KBM-7 (cell line): ENCODE measurements at regions not wholly inside any gene's neighbourhood (a gene's known extent, or its start where the extent isn't known, plus 50 kb on each side); places are given as distances from the start of the nearest gene placed in this dataset.
"Not testable (repeated sequence)": the region's sequence is repeated elsewhere in the genome, so short reads cannot be mapped to it uniquely, and the experiment has no call there.

Experiments used
- DNase-seq: peaks from one replicate; pipeline ENCODE4 v3.0.0-alpha.2; 2015
- in situ Hi-C: fragments of 300-500 bp; cut with MboI; formaldehyde crosslinking; loops from 2 replicates; pipeline ENCODE4 v1.14.3; 2020; ENCODE audit warnings: low sequenced_read_pairs, low pct_unique_long_range_greater_than_20kb, mixed read lengths

DNA sequence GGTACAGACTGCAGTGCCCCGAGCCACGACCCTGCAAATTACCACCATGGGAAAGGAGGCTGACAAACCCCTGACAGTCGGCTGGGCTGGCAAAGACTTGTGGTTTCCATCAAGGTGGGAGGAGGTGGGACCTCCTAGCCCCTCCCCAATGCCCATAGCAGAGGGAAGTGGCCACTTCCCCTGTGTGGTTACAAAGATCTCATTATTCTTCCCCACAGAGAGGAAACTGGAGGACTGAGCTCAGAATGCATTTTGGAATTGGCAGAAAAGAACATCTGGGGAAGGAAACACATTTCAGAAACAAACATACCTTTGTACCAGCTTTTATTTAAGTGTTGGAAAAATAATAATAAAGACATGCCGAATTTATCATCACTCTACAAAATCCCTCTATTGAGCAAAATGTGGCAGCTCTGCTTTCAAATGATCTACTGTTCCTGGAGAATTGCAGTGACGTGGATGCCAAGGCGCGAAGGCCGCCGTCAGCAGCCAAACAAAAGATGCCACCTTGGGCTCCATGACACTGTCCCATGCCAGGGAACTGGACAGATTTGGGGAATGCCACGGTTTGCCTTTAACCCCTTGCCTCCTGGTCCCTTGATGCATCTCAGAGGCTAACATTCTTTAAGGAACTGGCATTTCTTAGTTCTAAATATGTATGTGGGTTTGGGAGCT, 169.6 kb downstream of the CRYBB2 start:
- in situ Hi-C loops: no loop called here
- peak; percentile 90 for DNase-seq

DNA sequence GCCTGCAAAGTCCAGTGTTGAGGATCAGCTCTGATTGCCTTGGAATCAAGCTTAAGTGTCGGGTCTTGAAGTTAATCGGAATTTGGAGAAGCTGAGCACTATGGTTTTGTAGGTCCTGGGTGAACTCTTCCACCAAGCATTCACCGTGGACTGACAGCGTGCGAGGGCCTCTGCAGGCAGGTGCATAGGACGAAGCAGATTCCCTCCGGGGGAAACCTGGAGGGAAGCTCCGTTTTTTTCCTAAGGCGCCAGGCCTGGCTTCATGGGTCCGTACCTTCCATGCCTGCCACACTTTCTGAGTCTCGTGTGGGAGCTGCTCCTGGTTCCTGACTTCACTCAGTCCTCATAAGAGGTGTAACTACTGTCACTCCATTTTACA, 170.1 kb downstream of the CRYBB2 start:
- in situ Hi-C loops: no loop called here

DNA sequence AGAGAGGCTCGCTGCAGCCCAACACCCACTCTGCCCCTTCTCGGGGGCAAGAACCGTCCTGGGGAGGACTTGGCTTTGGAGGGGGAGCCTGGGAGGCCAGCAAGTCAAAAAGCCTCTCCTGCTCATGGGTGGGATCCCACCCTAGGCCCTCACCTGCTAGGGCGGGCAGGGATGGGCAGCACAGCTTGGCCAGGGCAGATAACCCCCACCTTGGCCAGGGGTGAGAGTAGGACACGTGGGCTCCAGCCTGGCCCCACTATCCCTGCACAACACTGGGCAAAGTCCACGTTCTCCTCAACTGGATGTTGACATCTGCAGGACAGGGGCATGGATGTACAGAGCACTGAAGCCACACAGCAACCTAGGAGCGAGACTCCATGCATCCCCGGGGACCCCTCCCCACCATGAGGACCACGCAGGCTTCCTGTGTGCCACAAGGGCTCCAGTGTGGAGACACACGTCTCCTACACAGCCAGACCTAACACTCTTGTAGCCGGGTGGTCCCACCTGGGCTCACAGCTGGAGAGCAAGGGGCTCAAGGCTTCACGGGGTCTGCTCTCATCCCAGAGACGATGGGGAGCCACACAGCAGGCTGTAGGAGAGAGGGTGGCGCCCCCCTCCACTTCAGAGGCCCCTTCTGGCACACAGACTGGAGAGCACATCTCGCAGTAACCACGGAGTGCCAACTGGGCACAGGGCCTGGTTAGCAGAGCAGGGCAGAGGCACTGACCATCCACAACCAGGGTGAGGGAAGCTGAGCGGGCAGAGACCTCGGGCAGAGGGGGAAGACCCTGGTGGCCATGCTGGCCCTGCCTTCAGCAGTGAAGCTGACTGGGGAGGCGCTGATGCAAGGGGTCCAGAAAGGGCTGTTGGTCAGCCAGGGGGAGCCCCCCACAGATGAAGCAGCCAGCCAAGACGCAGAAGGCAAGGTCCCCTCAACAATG, 171.1 kb downstream of the CRYBB2 start:
- in situ Hi-C loops: no loop called here
- DNase-seq: no peak

More for the DNA sequence above, 170.1 kb downstream of the CRYBB2 start:
- no peak for DNase-seq

DNA sequence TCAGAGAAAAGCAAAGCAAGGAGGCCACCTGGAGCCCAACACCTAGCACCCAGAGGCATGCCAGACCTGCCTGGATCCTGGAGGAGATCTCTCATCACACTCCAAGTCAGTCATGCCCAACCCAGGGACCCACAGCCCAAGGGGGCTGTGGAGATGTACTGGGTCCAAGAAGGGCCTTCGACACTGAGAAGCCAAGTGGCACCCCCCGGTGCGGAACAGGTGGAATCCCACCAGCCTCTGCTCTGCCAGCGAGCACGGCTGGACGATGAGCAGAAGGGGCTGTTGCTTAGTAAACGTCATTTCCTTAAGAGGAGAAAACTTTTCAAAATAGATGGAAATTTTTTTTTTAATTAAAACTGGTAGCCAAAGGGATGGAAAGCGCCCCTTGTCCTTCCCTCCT, 171.9 kb upstream of the GRK3 start:
- in situ Hi-C loops: no loop called here

DNA sequence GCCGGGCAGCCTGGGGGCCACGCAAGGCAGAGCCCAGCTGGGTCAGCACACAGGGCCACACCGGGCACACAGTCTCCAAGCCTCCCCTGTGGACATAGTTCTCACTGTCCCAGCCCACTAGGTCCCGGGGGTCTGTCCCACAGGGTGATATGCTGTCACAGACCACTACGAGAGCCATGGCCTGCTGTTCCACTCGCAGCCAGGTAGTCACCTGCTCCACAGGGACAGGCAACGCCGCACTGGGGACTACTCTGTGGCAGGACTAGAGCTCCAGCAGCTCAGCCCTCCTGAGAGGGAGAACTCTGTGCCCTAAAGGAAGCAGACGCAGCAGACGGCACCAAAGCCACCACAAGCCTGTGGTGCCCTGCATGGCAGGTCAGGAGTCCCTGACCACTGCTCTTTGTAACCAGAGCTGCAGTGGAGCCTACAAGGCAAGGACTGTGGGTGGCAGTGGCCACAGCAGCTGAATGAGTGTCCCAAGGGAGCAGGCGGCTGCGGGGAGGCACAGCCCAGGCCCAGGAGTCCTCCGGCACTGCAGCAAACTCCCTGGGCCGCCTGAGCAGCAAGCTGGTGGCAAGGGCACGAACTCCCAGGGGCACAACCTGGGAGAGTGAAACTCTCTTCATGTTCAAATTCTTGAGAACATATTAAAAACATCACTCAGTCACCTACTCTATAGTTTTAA, 171.2 kb upstream of the GRK3 start:
- no peak for DNase-seq
- in situ Hi-C loops: no loop called here

More for the DNA sequence above, 171.9 kb upstream of the GRK3 start:
- no peak for DNase-seq

DNA sequence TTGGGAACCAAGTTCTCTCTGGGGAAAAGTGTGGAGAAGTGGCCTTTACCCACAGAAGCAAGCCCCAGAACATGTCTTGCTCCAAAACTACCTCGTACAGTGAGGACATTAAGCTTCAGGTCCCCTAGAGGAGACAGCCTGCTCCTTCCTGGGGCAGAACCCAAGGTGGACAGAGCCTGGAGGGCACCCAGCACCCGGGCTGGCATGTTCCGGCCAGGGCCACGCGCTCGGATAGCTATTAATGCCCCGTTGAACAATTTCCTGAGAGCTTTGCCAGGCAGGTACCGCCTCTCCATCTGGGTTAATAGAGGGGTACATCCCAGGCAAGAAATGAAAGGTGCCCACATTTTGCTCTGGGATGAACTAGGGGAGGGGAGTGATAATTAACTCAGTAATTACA, 169.0 kb upstream of the GRK3 start:
- in situ Hi-C loops: no loop called here
- DNase-seq: no peak

DNA sequence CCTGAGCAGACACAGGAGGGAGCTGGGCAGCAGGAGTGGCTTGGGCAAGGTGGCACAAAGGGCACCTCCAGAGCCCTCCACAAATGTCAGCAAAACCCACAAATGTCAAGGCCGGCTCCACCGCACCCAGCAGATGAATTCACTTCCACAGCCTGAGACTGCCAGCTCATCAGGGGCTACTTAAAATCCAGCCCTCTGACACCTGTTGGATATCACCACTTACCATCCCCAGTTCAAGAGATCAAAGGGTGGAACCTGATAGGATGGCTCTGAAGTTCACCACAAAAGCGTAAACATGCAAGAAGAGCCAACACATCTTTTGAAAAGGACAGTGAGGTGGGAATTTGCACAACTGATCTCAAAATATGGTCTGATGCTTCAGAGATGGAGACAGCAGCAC, 168.6 kb upstream of the GRK3 start:
- in situ Hi-C loops: no loop called here
- no peak for DNase-seq

DNA sequence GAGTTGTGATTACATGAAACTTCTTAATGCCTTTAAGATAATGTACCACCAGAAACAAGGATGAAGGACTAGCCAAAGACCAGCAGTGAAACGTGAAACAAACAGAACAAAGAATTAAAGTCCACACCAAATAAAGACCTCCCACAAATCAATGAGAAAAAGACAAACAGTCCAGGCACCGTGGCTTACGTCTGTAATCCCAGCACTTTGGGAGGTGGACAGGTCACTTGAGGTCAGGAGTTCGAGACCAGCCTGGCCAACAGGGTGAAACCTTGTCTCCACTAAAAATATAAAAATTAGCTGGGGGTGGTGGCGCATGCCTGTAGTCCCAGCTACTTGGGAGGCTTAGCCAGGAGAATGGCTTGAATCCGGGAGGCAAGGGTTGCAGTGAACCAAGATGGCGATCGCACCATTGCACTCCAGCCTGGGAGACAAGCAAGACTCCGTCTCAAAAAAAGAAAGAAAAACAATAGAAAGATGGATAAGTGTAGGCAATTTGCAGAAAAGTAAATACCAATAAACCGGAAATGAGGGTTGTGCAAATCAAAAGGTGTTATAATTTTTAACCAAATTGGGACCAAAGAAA, 167.8 kb upstream of the GRK3 start:
- in situ Hi-C loops: no loop called here
- DNase-seq: no peak

DNA sequence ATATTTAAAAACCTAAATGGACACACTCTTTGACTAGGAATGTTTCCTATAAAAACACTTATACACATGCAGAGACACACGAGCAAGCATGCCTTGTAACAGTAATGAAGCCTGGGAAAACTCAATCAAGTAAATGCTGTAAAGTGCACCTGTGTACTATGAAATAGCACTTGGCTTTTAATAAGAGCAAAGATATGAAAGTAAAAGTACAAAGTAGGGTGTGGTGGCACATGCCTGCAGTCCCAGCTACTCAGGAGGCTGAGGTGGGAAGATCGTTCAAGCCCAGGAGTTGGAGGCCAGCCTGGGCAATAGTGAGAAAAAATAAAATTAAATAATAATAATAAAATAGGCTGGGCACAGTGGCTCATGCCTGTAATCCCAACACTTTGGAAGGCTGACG, 166.9 kb upstream of the GRK3 start:
- in situ Hi-C loops: no loop called here
- DNase-seq: no peak

DNA sequence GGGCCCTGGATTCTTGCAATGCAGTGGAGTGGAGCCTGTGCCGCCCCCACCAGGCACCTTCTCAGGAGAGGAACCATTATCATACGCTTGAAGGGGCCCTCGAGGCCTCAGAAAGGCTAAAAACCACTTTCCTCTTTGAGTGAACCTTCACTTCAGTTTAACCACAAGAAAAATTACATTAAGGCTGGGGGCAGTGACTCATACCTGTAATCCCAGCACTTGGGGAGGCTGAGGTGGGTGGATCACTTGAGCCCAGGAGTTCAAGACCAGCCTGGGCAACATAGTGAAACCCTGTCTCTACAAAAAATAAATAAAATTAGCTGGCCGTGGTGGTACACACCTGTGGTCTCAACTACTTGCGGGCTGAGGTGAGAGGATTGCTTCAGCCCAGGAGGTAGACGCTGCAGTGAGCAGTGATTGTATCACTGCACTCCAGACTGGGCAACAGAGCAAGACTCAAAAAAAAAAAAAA, 165.8 kb upstream of the GRK3 start:
- in situ Hi-C loops: not testable (repeated sequence)
- peak; percentile 87 for DNase-seq

DNA sequence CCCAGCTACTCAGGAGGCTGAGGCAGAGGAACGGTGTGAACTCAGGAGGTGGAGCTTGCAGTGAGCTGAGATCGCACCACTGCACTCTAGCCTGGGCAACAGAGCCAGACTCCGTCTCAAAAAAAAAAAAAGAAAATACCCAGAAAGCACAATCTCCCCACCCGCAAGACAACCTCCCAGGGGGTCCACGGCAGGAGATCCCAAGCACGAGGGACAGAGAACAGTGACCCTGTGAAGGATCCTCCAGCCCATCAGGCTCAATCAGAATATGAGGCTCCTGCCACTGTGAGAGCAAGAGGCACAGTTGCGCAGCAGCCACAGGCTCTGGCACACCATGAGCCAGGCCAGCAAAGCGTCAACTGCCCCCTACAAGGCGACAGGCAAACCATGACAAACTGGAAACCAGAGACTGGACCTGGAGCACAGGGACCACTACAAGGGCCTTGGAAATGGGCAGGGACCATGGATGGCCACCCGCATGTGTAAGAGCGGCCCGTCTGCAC, 164.8 kb upstream of the GRK3 start:
- in situ Hi-C loops: no loop called here
- DNase-seq: no peak

DNA sequence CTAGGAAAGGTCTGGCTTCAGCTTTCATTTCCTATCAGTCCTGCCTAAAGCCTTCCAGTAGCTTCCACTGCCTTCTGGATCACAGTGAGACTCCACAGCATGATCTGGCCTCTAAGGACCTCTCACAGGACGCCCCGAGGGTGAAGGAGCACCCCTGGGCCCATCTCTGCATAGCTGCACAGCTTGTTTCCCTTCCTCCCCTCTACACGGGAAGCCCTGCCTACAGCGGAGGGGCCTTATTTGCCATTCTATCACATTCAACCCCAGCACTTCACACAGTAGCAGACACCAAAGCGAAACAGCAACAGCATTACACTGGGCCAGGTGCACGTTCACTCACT, 162.3 kb upstream of the GRK3 start:
- DNase-seq: no peak
- in situ Hi-C loops: no loop called here

DNA sequence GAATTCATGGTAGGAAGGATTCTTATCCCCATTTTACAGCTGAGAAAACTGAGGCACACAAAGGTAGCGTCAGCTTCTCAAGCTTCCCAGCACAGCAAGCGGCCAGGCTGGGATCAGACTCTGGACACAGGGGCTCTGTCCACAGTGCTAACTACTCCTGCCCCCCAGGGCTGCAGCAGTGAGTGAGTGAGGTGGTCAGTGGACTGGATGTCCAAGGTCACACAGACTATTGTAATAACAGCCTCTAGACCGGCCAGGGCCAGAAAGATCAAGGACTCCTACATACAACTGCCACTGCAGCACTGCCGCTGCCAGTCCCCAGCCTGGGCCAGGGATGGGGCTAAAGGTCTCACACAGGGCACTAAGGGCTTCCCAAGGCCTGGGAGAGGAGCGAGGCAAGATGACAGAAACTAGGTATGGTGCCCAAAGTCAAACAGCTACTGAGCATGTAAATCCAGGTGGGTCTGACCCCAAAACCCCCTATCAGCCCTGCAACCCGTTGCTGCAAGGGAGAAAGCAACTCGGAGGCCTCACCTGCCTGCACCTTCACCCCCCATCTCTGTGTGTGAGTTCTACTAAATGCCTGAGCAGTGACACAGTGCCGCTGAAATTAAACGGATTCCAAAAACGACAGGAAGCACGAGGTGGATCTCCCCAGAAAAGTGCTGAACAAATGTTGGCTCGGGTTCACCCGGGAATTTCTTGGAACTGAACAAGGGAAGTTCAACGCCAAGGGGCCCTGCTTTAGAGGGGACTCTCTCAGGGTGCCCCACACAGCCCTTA, 161.8 kb upstream of the GRK3 start:
- in situ Hi-C loops: no loop called here
- peak; percentile 15 for DNase-seq

DNA sequence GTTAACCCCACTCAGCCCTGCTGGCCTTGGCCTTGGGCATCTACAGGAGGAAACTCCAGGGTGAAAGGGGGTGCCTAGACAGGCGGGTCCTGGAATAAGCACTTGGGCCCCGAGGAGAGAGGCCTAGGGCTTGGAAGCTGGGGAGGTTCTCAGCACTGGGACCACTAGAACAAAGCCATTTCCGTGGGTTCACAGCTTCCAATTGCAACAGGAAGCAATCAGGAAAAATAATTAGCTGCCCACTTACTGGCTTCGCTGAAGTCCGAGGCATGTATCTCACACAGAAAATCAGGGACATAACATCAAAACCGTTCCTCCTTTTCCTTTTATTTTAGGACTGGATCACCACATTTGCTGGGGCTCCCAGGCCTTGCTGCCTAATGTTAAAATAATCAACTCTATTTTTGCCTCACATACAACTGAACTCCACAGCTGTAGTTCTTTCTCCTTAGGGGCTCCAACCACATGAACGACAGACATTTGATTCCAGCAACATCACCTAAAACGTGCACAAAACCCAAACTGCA, 161.1 kb upstream of the GRK3 start:
- in situ Hi-C loops: no loop called here
- no peak for DNase-seq

DNA sequence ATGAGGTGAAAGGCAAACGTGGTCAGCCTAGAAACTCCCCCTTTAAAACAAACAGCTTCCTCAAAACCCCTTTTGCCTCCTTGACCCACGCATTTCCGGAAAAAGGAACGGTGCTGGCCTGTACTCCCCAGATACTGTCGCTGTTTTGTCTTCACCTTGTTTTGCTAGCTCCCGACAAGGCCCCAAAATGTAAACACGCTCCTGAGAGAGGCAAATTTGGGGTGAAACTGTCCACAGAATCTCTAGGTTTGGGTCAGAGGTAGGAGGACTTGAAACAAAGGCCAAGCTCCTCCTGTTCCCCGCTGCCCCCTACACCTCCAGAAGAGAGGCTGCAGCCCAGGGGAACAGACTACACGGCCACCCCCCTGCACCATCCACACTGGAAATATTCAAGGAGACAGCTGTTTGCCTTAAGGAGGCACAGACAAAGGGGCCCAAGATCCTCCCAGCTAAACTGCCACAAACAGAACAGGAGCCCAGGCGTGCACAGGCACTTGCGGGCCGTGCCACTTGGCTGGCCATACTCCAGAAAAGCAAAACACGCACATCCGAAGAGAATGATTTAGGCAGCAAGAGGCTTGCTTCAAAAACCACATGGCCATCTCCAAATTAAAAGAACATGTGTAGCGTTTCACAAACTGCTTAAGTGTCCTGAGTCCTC, 160.5 kb upstream of the GRK3 start:
- peak; percentile 76 for DNase-seq
- in situ Hi-C loops: no loop called here

DNA sequence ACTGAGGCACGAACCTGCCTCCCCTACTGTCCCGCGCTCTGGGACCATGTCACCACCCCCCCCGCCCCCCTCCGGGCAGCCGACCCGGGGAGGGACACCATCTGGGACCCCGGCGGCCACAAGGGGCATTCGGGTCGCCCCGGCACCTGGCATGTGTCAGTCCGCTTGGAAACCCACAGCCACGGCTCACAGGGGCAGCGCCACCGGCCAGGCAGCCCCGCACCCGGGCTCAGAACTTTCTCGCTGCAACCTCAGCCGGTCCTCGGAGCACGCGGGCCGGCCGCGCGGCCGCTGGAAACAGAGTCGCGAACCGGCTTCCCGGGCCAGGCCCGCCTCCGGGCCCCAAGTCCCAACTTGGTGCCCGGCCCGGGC, 159.9 kb upstream of the GRK3 start:
- no peak for DNase-seq
- in situ Hi-C loops: no loop called here

DNA sequence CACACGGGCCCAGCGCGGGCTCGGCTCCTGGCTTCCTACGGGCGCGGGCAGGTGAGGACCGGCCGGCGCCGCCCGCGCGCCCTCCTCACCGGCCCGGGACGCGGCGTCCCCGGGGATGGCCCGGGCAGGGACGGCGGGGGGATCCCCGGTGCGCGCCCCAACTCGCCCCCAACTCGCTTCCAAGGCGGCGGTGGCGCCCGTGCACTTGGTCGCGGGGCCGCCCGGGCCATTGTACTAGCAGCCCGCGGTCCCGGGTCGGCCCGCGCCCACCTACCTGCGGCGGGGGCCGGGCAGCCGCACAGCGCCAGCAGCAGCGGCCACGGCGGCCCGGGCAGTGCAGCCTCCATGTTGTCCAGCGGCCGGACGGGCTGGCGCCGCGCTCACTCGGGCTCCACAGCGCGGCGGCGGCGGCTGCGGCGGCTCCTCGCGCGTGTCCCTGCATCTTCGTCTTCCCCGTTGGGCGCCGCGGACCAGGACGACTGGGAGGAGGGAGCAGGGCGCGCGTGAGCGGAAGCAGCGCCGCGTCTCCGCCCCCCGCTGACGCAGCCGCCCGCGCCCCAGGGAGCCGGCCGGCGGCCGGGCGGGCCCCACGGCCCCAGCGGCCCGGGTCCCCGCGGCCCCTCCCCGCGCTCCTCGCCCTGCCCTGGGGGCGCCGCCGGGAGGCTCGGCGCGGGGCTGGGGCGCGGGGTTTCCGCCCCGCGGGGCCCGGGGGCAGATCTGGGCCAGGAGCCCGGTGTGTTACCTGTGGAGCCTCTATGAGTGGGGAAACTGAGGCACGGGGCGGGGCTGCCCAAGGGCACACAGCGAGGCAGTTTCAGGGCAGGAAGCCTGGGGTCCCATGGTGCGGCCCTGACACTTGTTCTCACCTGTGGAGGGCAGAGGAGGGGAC, 159.3 kb upstream of the GRK3 start:
- peak; percentile 49 for DNase-seq
- in situ Hi-C loops: no loop called here
